ENCODE measurements at regions not wholly inside any gene's neighbourhood (a gene's known extent, or its start where the extent isn't known, plus 50 kb on each side); places are given as distances from the start of the nearest gene placed in this dataset.
"Not testable (repeated sequence)": the region's sequence is repeated elsewhere in the genome, so short reads cannot be mapped to it uniquely, and the experiment has no call there.

- no peak for DNase-seq (ENCODE audit: low read depth, low spot score)
- in situ Hi-C loops (cut with HindIII; ENCODE audit: low sequenced_read_pairs) = no loop called here
- no peak overlapping the region for H3K4me3 ChIP-seq (ENCODE audit: low read depth, low read length)
- no peak for TF ChIP-seq CTCF (IDR thresholded peaks at IDR 0.05; ENCODE audit: low read depth, low read length)
Observed at GRCh38 chr20:30484009-30484748, 773.3 kb upstream of the DEFB115 start.

GRCh38 chr20:30484749-30485070 lies 772.8 kb upstream of the DEFB115 start:
- H3K4me3 ChIP-seq (ENCODE audit: low read depth, low read length) = no peak overlapping the region
- no peak for DNase-seq (ENCODE audit: low read depth, low spot score)
- TF ChIP-seq CTCF (IDR thresholded peaks at IDR 0.05; ENCODE audit: low read depth, low read length) = no peak
- in situ Hi-C loops (cut with HindIII; ENCODE audit: low sequenced_read_pairs) = no loop called here

GRCh38 chr20:30485331-30486102 lies 771.9 kb upstream of the DEFB115 start:
- in situ Hi-C loops (cut with HindIII; ENCODE audit: low sequenced_read_pairs) = no loop called here
- H3K4me3 ChIP-seq (ENCODE audit: low read depth, low read length) = no peak overlapping the region
- no peak for DNase-seq (ENCODE audit: low read depth, low spot score)
- no peak for TF ChIP-seq CTCF (IDR thresholded peaks at IDR 0.05; ENCODE audit: low read depth, low read length)

- no peak overlapping the region for H3K4me3 ChIP-seq (ENCODE audit: low read depth, low read length)
- no peak for TF ChIP-seq CTCF (IDR thresholded peaks at IDR 0.05; ENCODE audit: low read depth, low read length)
- in situ Hi-C loops (cut with HindIII; ENCODE audit: low sequenced_read_pairs) = no loop called here
- DNase-seq (ENCODE audit: low read depth, low spot score) = no peak
Observed at GRCh38 chr20:30486103-30486478, 771.4 kb upstream of the DEFB115 start.

DNA sequence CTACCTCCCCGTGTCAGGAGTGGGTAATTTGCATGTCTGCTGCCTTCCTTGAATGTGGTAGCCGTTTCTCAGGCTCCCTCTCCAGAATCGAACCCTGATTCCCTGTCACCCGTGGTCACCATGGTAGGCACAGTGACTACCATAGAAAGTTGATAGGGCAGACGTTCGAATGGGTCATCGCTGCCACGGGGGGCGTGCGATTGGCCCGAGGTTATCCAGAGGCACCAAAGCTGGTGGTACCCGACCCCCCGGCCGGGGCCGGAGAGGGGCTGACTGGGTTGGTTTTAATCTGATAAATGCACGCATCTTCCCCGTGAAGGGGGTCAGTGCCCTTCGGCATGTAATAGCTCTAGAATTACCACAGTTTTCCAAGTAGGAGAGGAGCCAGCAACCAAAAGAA lies 770.0 kb upstream of the DEFB115 start:
- DNase-seq (ENCODE audit: low read depth, low spot score); in situ Hi-C loops (cut with HindIII; ENCODE audit: low sequenced_read_pairs); H3K4me3 ChIP-seq (ENCODE audit: low read depth, low read length): not testable (repeated sequence)

DNA sequence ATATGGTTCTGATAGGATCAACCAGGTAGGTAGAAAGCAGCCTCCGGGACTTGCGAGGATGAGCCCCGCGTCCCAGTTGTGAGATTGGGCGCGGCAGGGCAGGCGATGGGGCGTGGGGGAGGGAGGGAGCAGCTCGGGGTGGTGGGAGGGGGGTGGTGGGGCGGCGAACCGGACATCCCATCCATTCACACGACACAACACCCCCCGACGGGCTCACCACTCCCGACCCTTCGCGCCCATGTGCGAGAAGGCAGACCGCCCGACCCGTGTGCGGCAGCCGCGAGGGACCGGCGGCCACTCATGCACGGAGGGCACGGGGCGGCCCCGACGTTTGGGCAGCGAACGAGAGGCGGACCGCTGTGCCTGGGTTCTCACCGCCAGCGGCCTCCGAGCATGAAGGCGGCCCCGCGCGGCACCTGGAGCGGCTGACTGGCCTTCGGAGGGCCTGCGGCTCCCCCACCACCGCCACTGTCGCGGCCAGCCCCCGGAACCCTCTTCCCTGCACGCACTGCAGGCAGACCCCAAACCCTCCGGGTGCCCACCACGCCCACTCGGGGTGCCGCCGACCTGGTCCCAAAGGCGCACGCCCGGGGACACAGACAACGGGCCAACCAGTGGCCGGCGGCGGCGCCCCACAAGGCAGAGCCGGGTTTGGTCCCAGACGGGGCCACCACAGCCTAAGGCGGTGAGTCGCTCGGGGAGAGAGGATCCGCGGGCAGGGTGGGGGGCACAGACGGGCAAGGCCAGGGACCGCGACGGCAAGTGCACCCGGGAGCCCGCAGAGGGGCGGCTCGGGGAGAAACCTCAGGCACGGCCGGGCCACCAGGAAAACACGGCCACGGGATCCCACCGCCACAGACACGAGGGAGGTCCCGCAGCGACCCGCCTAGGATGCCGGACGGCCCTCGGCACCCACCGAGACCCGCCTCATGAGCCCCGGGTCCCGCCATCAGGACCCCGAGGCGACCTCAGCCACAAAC lies 769.2 kb upstream of the DEFB115 start:
- no peak for DNase-seq (ENCODE audit: low read depth, low spot score)
- H3K4me3 ChIP-seq (ENCODE audit: low read depth, low read length) = no peak overlapping the region
- TF ChIP-seq CTCF (IDR thresholded peaks at IDR 0.05; ENCODE audit: low read depth, low read length) = no peak

More for the DNA sequence above, 769.2 kb upstream of the DEFB115 start:
- in situ Hi-C loops (cut with HindIII; ENCODE audit: low sequenced_read_pairs) = no loop called here
